ENCODE measurements at regions not wholly inside any gene's neighbourhood (a gene's known extent, or its start where the extent isn't known, plus 50 kb on each side); places are given as distances from the start of the nearest gene placed in this dataset.
"Not testable (repeated sequence)": the region's sequence is repeated elsewhere in the genome, so short reads cannot be mapped to it uniquely, and the experiment has no call there.

GRCh38 chr2:20949256-20949655 is 94.6 kb downstream of the APOB start:
- DNase-seq (no peak), ATAC-seq (replicated peaks in 1 of 4) (no peak)
- no peaks in the 10 kb centered on the region for H3K9me3 ChIP-seq
- Mint-ChIP-seq H3K36me3 (no peaks in the 10 kb centered on the region), H3K4me1 (no peaks in the 10 kb centered on the region), H3K27me3 (peaks cover 0 to 3% of the 10 kb centered on the region in 2 donors), H3K4me3 (no peak overlapping the region), H3K9me3 (no peaks in the 10 kb centered on the region), H3K27ac (no peak overlapping the region)
- WGBS (ENCODE audit: insufficient coverage) = 62% methylated on average over 12 of the region's 12 CpGs
- peaks cover 0 to 14% of the 10 kb centered on the region in 2 experiments for H3K27me3 ChIP-seq (replicated peaks in 1 of 2; ENCODE audit: control insufficient read depth in 2 of 2, extremely low read depth in 1 of 2, insufficient read depth in 2 of 2, low read length in 1 of 2)
- H3K27ac ChIP-seq (ENCODE audit: low read length) = no peak overlapping the region
- no peaks in the 10 kb centered on the region for H3K36me3 ChIP-seq (ENCODE audit: control insufficient read depth in 2 of 2, extremely low read depth in 1 of 2, insufficient read depth in 1 of 2, low read length in 1 of 2)
- ChIA-PET POLR2A (no interaction called here), CTCF (no interaction called here)
- no peak overlapping the region for H3K4me3 ChIP-seq (ENCODE audit: control insufficient read depth in 1 of 2, extremely low read depth in 1 of 2, low read length in 1 of 2)
- no peaks in the 10 kb centered on the region for H3K4me1 ChIP-seq (ENCODE audit: control insufficient read depth in 1 of 2, extremely low read depth in 1 of 2, insufficient read depth in 2 of 2, low read length in 2 of 2)

- CTCF ChIA-PET = interaction anchor here in 1 of 2 donors (0.6 kb wide), 1 partner anchor 502 kb away, joined by 3 read pairs; no protein-coding TSS in a partner anchor
Measured at GRCh38 chr2:20946468-20946867, 97.4 kb downstream of the APOB start.

GRCh38 chr2:20943721-20944120 is 100.2 kb downstream of the APOB start:
- H3K36me3 Mint-ChIP-seq; H3K9me3 ChIP-seq; H3K9me3 Mint-ChIP-seq; H3K4me1 Mint-ChIP-seq; H3K27ac Mint-ChIP-seq; H3K4me3 ChIP-seq (ENCODE audit: control insufficient read depth in 1 of 2, extremely low read depth in 1 of 2, low read length in 1 of 2); H3K4me3 Mint-ChIP-seq; H3K27ac ChIP-seq (ENCODE audit: low read length); POLR2A ChIA-PET; H3K4me1 ChIP-seq (ENCODE audit: control insufficient read depth in 1 of 2, extremely low read depth in 1 of 2, insufficient read depth in 2 of 2, low read length in 2 of 2); CTCF ChIA-PET; DNase-seq; H3K27me3 ChIP-seq (replicated peaks in 1 of 2; ENCODE audit: control insufficient read depth in 2 of 2, extremely low read depth in 1 of 2, insufficient read depth in 2 of 2, low read length in 1 of 2); ATAC-seq (replicated peaks in 1 of 4); H3K36me3 ChIP-seq (ENCODE audit: control insufficient read depth in 2 of 2, extremely low read depth in 1 of 2, insufficient read depth in 1 of 2, low read length in 1 of 2): not testable (repeated sequence)
- H3K27me3 Mint-ChIP-seq = peaks cover 12 to 22% of the 10 kb centered on the region in 2 donors
- WGBS (ENCODE audit: insufficient coverage) = 80% methylated on average over 1 of the region's 6 CpGs

More at GRCh38 chr2:20946468-20946867, 97.4 kb downstream of the APOB start:
- ATAC-seq (replicated peaks in 1 of 4) (no peak), DNase-seq (no peak)
- no peaks in the 10 kb centered on the region for H3K36me3 Mint-ChIP-seq
- H3K4me1 Mint-ChIP-seq = no peaks in the 10 kb centered on the region
- Histone ChIP-seq H3K4me1 (ENCODE audit: control insufficient read depth in 1 of 2, extremely low read depth in 1 of 2, insufficient read depth in 2 of 2, low read length in 2 of 2) (no peaks in the 10 kb centered on the region), H3K27ac (ENCODE audit: low read length) (no peak overlapping the region), H3K36me3 (ENCODE audit: control insufficient read depth in 2 of 2, extremely low read depth in 1 of 2, insufficient read depth in 1 of 2, low read length in 1 of 2) (no peaks in the 10 kb centered on the region), H3K4me3 (ENCODE audit: control insufficient read depth in 1 of 2, extremely low read depth in 1 of 2, low read length in 1 of 2) (no peak overlapping the region), H3K27me3 (replicated peaks in 1 of 2; ENCODE audit: control insufficient read depth in 2 of 2, extremely low read depth in 1 of 2, insufficient read depth in 2 of 2, low read length in 1 of 2) (peaks cover 0 to 16% of the 10 kb centered on the region in 2 experiments), H3K9me3 (no peaks in the 10 kb centered on the region)
- POLR2A ChIA-PET = no interaction called here
- H3K27me3 Mint-ChIP-seq = peaks cover 6 to 10% of the 10 kb centered on the region in 2 donors
- WGBS (ENCODE audit: insufficient coverage) = 71% methylated on average over 1 of the region's 3 CpGs
- H3K9me3 Mint-ChIP-seq = no peaks in the 10 kb centered on the region
- no peak overlapping the region for H3K4me3 Mint-ChIP-seq
- no peak overlapping the region for H3K27ac Mint-ChIP-seq

GRCh38 chr2:20942646-20943125 is 101.2 kb downstream of the APOB start:
- H3K4me1 ChIP-seq (ENCODE audit: control insufficient read depth in 1 of 2, extremely low read depth in 1 of 2, insufficient read depth in 2 of 2, low read length in 2 of 2) = no peaks in the 10 kb centered on the region
- H3K9me3 ChIP-seq = no peaks in the 10 kb centered on the region
- no peaks in the 10 kb centered on the region for H3K36me3 Mint-ChIP-seq
- ChIA-PET CTCF (no interaction called here), POLR2A (no interaction called here)
- no peak overlapping the region for H3K27ac ChIP-seq (ENCODE audit: low read length)
- H3K36me3 ChIP-seq (ENCODE audit: control insufficient read depth in 2 of 2, extremely low read depth in 1 of 2, insufficient read depth in 1 of 2, low read length in 1 of 2) = no peaks in the 10 kb centered on the region
- 64% methylated on average over 4 of the region's 5 CpGs for WGBS (ENCODE audit: insufficient coverage)
- no peak overlapping the region for H3K4me3 ChIP-seq (ENCODE audit: control insufficient read depth in 1 of 2, extremely low read depth in 1 of 2, low read length in 1 of 2)
- no peaks in the 10 kb centered on the region for H3K4me1 Mint-ChIP-seq
- no peak overlapping the region for H3K4me3 Mint-ChIP-seq
- H3K9me3 Mint-ChIP-seq = no peaks in the 10 kb centered on the region
- peaks cover 12 to 24% of the 10 kb centered on the region in 2 donors for H3K27me3 Mint-ChIP-seq
- DNase-seq (no peak), ATAC-seq (replicated peaks in 1 of 4) (no peak)
- peaks cover 0 to 9% of the 10 kb centered on the region in 2 experiments for H3K27me3 ChIP-seq (replicated peaks in 1 of 2; ENCODE audit: control insufficient read depth in 2 of 2, extremely low read depth in 1 of 2, insufficient read depth in 2 of 2, low read length in 1 of 2)
- H3K27ac Mint-ChIP-seq = no peak overlapping the region

GRCh38 chr2:20940856-20941255 is 103.0 kb downstream of the APOB start:
- Mint-ChIP-seq H3K36me3 (no peaks in the 10 kb centered on the region), H3K27ac (no peak overlapping the region), H3K9me3 (no peaks in the 10 kb centered on the region), H3K27me3 (peaks cover 12 to 23% of the 10 kb centered on the region in 2 donors), H3K4me3 (no peak overlapping the region), H3K4me1 (no peaks in the 10 kb centered on the region)
- H3K36me3 ChIP-seq (ENCODE audit: control insufficient read depth in 2 of 2, extremely low read depth in 1 of 2, insufficient read depth in 1 of 2, low read length in 1 of 2) = no peaks in the 10 kb centered on the region
- peaks cover 0 to 10% of the 10 kb centered on the region in 2 experiments for H3K27me3 ChIP-seq (replicated peaks in 1 of 2; ENCODE audit: control insufficient read depth in 2 of 2, extremely low read depth in 1 of 2, insufficient read depth in 2 of 2, low read length in 1 of 2)
- no peaks in the 10 kb centered on the region for H3K9me3 ChIP-seq
- ChIA-PET POLR2A (no interaction called here), CTCF (no interaction called here)
- H3K4me3 ChIP-seq (ENCODE audit: control insufficient read depth in 1 of 2, extremely low read depth in 1 of 2, low read length in 1 of 2) = no peak overlapping the region
- no CpG with 5 or more reads among the region's 7 CpGs for WGBS (ENCODE audit: insufficient coverage)
- no peak for ATAC-seq (replicated peaks in 1 of 4)
- no peak overlapping the region for H3K27ac ChIP-seq (ENCODE audit: low read length)
- H3K4me1 ChIP-seq (ENCODE audit: control insufficient read depth in 1 of 2, extremely low read depth in 1 of 2, insufficient read depth in 2 of 2, low read length in 2 of 2) = no peaks in the 10 kb centered on the region
- DNase-seq = no peak

- Histone ChIP-seq H3K4me1 (ENCODE audit: control insufficient read depth in 1 of 2, extremely low read depth in 1 of 2, insufficient read depth in 2 of 2, low read length in 2 of 2) (no peaks in the 10 kb centered on the region), H3K36me3 (ENCODE audit: control insufficient read depth in 2 of 2, extremely low read depth in 1 of 2, insufficient read depth in 1 of 2, low read length in 1 of 2) (no peaks in the 10 kb centered on the region), H3K27me3 (replicated peaks in 1 of 2; ENCODE audit: control insufficient read depth in 2 of 2, extremely low read depth in 1 of 2, insufficient read depth in 2 of 2, low read length in 1 of 2) (peaks cover 0 to 16% of the 10 kb centered on the region in 2 experiments), H3K4me3 (ENCODE audit: control insufficient read depth in 1 of 2, extremely low read depth in 1 of 2, low read length in 1 of 2) (no peak overlapping the region), H3K27ac (ENCODE audit: low read length) (no peak overlapping the region), H3K9me3 (no peaks in the 10 kb centered on the region)
- no peak overlapping the region for H3K4me3 Mint-ChIP-seq
- H3K9me3 Mint-ChIP-seq = no peaks in the 10 kb centered on the region
- WGBS (ENCODE audit: insufficient coverage) = 93% methylated on average over 3 of the region's 13 CpGs
- no peaks in the 10 kb centered on the region for H3K36me3 Mint-ChIP-seq
- DNase-seq (no peak), ATAC-seq (replicated peaks in 1 of 4) (no peak)
- no peak overlapping the region for H3K27ac Mint-ChIP-seq
- no peaks in the 10 kb centered on the region for H3K4me1 Mint-ChIP-seq
- POLR2A ChIA-PET = no interaction called here
- peaks cover 12 to 21% of the 10 kb centered on the region in 2 donors for H3K27me3 Mint-ChIP-seq
- CTCF ChIA-PET = no interaction called here
Measured at GRCh38 chr2:20939931-20940795, 103.7 kb downstream of the APOB start.
